ENCODE measurements at regions not wholly inside any gene's neighbourhood (a gene's known extent, or its start where the extent isn't known, plus 50 kb on each side); places are given as distances from the start of the nearest gene placed in this dataset.

DNA sequence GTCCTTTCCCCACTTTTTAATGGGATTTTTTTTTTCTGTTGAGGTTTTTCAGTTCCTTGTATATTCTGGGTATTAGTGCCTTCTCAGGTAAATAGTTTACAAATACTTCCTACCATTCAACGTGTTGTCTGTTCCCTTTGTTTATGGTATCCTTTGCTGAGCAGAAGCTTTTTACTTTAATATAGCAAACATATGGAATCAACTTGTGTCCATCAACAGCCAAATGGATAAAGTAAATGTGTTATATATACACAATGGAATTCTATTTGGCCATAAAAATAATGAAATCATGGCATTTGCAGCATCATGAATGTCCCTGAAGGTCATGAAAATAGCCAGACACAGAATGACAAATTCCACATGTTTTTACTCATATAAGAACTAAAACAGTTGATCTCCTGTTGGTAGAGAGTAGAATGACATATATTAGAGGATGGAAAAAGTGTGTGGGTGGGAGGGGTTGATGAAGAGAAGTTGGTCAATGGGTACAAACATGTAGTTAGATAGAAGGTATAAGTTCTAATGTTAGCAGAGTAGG, 500.8 kb downstream of the SLITRK6 start:
- no TSS peak for BruUV-seq (replicated peaks)
- Histone ChIP-seq H2AFZ (ENCODE audit: low read length) (no peak overlapping the region), H3K4me2 (ENCODE audit: low read length) (no peak overlapping the region), H4K20me1 (ENCODE audit: low read length) (no peaks in the 10 kb centered on the region), H3K27me3 (ENCODE audit: low read length) (no peaks in the 10 kb centered on the region), H3K27ac (ENCODE audit: low read length) (no peak overlapping the region), H3F3A (ENCODE audit: low read length, unreplicated experiment) (no peaks in the 10 kb centered on the region), H3K9me2 (replicated peaks; ENCODE audit: low read length) (no peaks in the 10 kb centered on the region), H3K36me3 (ENCODE audit: low read depth, low read length) (no peaks in the 10 kb centered on the region), H3K9me3 (ENCODE audit: low read length) (no peaks in the 10 kb centered on the region), H3K4me3 (ENCODE audit: low read length) (no peak overlapping the region), H3K79me2 (ENCODE audit: low read length) (no peaks in the 10 kb centered on the region), H3K4me1 (ENCODE audit: insufficient read depth, low read length) (no peaks in the 10 kb centered on the region), H3K9ac (ENCODE audit: low read length) (no peak overlapping the region)
- ATAC-seq (no peak), DNase-seq (no peak)
- CTCF ChIA-PET, result no interaction called here
- TF ChIP-seq, protein P1, sequence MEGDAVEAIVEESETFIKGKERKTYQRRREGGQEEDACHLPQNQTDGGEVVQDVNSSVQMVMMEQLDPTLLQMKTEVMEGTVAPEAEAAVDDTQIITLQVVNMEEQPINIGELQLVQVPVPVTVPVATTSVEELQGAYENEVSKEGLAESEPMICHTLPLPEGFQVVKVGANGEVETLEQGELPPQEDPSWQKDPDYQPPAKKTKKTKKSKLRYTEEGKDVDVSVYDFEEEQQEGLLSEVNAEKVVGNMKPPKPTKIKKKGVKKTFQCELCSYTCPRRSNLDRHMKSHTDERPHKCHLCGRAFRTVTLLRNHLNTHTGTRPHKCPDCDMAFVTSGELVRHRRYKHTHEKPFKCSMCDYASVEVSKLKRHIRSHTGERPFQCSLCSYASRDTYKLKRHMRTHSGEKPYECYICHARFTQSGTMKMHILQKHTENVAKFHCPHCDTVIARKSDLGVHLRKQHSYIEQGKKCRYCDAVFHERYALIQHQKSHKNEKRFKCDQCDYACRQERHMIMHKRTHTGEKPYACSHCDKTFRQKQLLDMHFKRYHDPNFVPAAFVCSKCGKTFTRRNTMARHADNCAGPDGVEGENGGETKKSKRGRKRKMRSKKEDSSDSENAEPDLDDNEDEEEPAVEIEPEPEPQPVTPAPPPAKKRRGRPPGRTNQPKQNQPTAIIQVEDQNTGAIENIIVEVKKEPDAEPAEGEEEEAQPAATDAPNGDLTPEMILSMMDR (conservative IDR thresholded peaks at IDR 0.05; ENCODE audit: low read depth, low read length), result no peak
- TF ChIP-seq EZH2 (IDR thresholded peaks at IDR 0.05; ENCODE audit: low read length, unreplicated experiment) (no peak), EZH2phosphoT487 (IDR thresholded peaks at IDR 0.05; ENCODE audit: borderline replicate concordance, low read length) (no peak)
- intact Hi-C loops (cut with micrococcal nuclease), result no loop called here
- POLR2A ChIA-PET (ENCODE audit: unreplicated experiment), result no interaction called here

DNA sequence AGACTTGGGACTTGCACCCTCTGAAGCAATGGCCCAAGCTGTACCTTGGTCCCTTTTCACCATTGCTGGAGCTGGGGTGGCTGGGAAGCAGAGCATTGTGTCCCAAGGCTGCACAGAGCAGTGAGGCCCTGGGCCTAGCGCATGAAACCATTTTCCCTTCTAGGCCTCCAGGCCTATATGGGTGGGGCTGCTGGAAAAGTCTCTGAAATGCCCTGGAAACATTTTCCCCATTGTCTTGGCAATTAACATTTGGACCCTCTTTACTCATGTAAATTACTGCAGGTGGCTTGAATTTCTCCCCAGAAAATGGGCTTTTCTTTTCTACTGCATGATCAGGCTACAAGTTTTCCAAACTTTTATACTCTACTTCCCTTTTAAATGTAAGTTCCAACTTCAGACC, 510.5 kb downstream of the SLITRK6 start:
- no peaks in the 10 kb centered on the region for H4K20me1 ChIP-seq (ENCODE audit: low read length)
- BruUV-seq (replicated peaks), result no TSS peak
- no peaks in the 10 kb centered on the region for H3K4me1 ChIP-seq (ENCODE audit: insufficient read depth, low read length)
- ChIA-PET POLR2A (ENCODE audit: unreplicated experiment) (no interaction called here), CTCF (no interaction called here)
- no peaks in the 10 kb centered on the region for H3K27me3 ChIP-seq (ENCODE audit: low read length)
- H3K4me2 ChIP-seq (ENCODE audit: low read length), result no peak overlapping the region
- no peaks in the 10 kb centered on the region for H3K36me3 ChIP-seq (ENCODE audit: low read depth, low read length)
- no peak overlapping the region for H2AFZ ChIP-seq (ENCODE audit: low read length)
- no peak for DNase-seq
- no peak overlapping the region for H3K27ac ChIP-seq (ENCODE audit: low read length)
- intact Hi-C loops (cut with micrococcal nuclease), result no loop called here
- no peaks in the 10 kb centered on the region for H3K79me2 ChIP-seq (ENCODE audit: low read length)
- H3K9me2 ChIP-seq (replicated peaks; ENCODE audit: low read length), result no peaks in the 10 kb centered on the region
- no peak overlapping the region for H3K4me3 ChIP-seq (ENCODE audit: low read length)
- H3K9me3 ChIP-seq (ENCODE audit: low read length), result no peaks in the 10 kb centered on the region
- TF ChIP-seq, protein P1 (conservative IDR thresholded peaks at IDR 0.05; ENCODE audit: low read depth, low read length), result no peak
- TF ChIP-seq EZH2phosphoT487 (IDR thresholded peaks at IDR 0.05; ENCODE audit: borderline replicate concordance, low read length), result no peak
- TF ChIP-seq EZH2 (IDR thresholded peaks at IDR 0.05; ENCODE audit: low read length, unreplicated experiment), result no peak
- H3F3A ChIP-seq (ENCODE audit: low read length, unreplicated experiment), result no peaks in the 10 kb centered on the region
- ATAC-seq, result no peak
- H3K9ac ChIP-seq (ENCODE audit: low read length), result no peak overlapping the region

DNA sequence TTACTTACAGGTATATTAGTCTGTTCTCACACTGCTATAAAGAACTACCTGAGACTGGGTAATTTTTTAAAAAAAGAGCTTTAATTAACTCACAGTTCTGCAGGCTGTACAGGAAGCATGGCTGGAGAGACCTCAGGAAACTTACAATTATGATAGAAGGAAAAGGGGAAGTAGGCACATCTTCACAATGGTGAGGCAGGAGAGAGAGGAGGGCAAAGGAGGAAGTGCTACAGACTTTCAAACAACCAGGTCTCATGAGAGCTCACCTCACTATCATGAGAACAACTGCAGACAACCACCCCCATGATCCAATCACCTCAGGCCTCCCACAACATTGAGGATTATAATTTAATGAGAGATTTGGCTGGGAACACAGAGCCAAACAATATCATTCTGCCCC, 511.7 kb downstream of the SLITRK6 start:
- Histone ChIP-seq H3K36me3 (ENCODE audit: low read depth, low read length) (no peaks in the 10 kb centered on the region), H4K20me1 (ENCODE audit: low read length) (no peaks in the 10 kb centered on the region), H3K4me2 (ENCODE audit: low read length) (no peak overlapping the region), H3K4me3 (ENCODE audit: low read length) (no peak overlapping the region), H3K27ac (ENCODE audit: low read length) (no peak overlapping the region), H3K9me2 (replicated peaks; ENCODE audit: low read length) (no peaks in the 10 kb centered on the region), H3K9ac (ENCODE audit: low read length) (no peak overlapping the region), H3K79me2 (ENCODE audit: low read length) (no peaks in the 10 kb centered on the region), H3K9me3 (ENCODE audit: low read length) (no peaks in the 10 kb centered on the region), H3K4me1 (ENCODE audit: insufficient read depth, low read length) (no peaks in the 10 kb centered on the region), H3K27me3 (ENCODE audit: low read length) (no peaks in the 10 kb centered on the region), H2AFZ (ENCODE audit: low read length) (no peak overlapping the region), H3F3A (ENCODE audit: low read length, unreplicated experiment) (no peaks in the 10 kb centered on the region)
- ATAC-seq (no peak), DNase-seq (no peak)
- ChIA-PET POLR2A (ENCODE audit: unreplicated experiment) (no interaction called here), CTCF (no interaction called here)
- TF ChIP-seq EZH2phosphoT487 (IDR thresholded peaks at IDR 0.05; ENCODE audit: borderline replicate concordance, low read length) (no peak), EZH2 (IDR thresholded peaks at IDR 0.05; ENCODE audit: low read length, unreplicated experiment) (no peak)
- TF ChIP-seq, protein P1 (conservative IDR thresholded peaks at IDR 0.05; ENCODE audit: low read depth, low read length), result no peak
- intact Hi-C loops (cut with micrococcal nuclease), result no loop called here
- no TSS peak for BruUV-seq (replicated peaks)
